HuH-7.5 (cell line): ENCODE measurements at regions not wholly inside any gene's neighbourhood (a gene's known extent, or its start where the extent isn't known, plus 50 kb on each side); places are given as distances from the start of the nearest gene placed in this dataset.
A peak's percentile ranks its signal among the peaks of the same experiment; 100 is the strongest.
"Not testable (repeated sequence)": the region's sequence is repeated elsewhere in the genome, so short reads cannot be mapped to it uniquely, and the experiment has no call there.

ENCODE experiments used
- DNase-seq: peaks from one replicate; pipeline ENCODE4 v3.0.0; 2011; ENCODE audit warnings: low spot score

GRCh38 chr4:34861666-34862065 lies 1382.6 kb downstream of the ARAP2 start:
- no peak for DNase-seq

DNA sequence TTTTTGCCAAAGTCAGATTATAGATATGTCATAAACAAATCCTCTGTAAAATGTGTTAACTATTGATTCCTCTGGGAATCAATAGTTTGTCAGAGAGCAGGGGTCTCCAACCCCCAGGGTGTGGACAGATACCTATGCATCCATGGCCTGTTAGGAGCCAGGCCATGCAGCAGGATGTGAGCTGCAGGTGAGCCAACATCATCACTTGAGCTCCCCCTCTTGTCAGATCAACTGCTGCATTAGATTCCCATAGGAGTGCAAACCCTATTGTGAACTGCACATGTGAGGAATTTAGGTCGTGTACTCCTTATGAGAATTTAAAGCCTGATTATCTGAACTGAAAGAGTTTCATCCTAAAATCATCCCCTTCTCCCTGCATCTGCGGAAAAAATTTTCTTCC lies 1365.4 kb downstream of the ARAP2 start:
- no peak for DNase-seq

DNA sequence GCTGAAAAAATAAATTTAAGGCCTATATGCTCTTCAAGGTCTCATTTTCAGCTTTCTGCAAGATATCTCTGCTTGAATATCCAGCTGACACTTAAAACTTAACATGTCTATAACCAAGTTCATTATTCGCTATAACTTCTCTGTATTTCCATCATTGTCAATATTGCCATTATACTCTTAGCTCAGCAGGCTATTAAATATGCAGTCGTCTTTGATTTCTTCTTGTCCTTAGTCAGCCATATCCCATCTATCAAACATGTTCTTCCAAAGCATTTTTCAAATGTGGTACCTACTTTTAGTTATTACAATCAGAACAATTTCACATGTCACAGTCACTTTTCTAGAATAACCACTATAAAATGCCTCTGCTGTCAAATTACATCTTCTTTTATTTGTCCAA lies 1364.1 kb downstream of the ARAP2 start:
- DNase-seq: no peak

GRCh38 chr4:34891892-34892291 lies 1352.4 kb downstream of the ARAP2 start:
- DNase-seq: no peak

- DNase-seq: no peak
These were observed 1350.9 kb downstream of the ARAP2 start for GRCh38 chr4:34893382-34893781.

GRCh38 chr4:34920032-34920431 lies 1324.3 kb downstream of the ARAP2 start:
- no peak for DNase-seq

DNA sequence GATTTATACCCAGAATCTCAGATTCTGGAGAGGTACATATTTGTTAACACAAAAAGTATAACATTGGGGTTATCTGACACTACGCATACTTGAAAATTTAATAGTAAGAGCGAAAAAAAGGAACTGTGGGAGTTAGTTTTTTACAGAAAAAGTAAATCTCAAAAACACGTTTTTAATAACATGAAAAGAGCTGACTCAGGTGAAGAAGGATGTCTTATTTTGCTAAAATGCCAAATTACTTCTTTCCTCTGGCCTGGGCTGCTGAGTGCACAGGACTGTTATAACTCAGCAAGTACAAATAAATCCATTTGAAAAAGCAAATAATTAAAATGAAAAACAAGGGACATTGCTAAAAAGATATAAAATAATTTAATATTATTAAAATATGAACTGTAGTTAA lies 1322.9 kb downstream of the ARAP2 start:
- no peak for DNase-seq

DNA sequence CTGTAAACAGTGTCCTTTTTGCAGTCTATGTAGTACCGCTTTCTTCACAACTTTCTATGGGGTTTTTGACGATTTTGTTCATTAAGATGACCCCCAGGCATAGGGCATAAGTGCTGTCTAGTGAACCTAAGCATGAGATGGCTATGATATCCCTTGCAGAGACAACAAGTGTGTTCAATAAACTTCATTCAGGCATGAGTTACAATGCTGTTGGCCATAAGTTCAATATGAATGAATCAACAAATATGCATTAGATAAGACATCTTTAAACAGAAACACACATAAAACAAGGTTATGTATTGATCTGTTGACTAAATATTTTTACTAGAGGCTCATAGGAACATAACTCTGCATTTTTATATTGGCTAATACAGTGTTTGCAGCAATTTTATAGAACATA lies 1322.0 kb downstream of the ARAP2 start:
- no peak for DNase-seq

GRCh38 chr4:34932591-34932990 lies 1311.7 kb downstream of the ARAP2 start:
- DNase-seq: no peak

- no peak for DNase-seq
These were observed 1308.6 kb downstream of the ARAP2 start for GRCh38 chr4:34935739-34936138.

DNA sequence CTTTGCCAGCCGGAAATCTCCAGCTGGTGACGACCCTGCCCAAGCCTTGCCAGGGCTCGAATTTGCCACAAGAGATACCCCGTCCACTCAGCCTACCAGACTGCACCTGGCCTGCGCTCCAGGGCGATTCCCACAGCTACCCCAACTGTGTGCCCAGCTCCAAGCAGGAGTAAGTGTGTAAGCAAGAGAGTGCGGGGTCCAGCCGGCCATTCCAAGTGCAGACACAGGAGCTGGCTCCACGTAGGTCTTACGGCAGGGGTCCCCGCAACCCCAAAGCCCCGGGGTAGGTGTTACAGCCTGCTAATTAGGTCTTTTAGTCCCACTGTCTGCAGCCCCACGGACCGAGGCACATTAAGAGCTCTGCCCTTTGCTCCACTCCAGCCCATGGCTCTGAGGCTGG lies 1305.2 kb downstream of the ARAP2 start:
- no peak for DNase-seq

DNA sequence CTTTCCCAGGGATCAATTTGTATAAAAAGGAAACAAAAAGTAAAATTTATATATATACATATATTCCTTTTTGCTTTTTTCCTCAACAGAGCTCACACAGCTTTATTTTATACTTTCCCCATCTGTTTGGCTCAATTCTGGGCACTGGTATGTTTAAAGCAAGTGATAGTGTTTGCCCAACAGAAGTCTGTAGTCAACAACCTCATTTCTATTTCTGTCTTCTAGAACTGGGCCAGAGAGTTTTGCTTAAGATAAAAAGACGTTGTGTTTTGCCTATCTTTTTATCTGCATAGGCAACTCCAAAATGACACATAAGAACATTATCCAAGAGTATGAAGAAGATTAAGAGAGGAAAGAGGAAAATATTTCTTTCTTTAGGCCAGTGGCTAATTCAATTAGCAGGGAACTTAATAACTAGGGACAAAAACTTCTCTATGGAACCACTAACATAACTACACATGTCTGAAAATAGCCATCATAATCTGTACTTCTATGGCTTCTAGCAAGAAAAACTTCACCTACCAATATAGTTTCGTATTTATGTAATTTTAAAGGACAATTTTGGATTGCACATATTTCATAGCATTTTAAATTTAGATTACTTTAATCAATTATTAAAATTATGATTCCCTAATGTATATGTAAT lies 1300.5 kb downstream of the ARAP2 start:
- no peak for DNase-seq

DNA sequence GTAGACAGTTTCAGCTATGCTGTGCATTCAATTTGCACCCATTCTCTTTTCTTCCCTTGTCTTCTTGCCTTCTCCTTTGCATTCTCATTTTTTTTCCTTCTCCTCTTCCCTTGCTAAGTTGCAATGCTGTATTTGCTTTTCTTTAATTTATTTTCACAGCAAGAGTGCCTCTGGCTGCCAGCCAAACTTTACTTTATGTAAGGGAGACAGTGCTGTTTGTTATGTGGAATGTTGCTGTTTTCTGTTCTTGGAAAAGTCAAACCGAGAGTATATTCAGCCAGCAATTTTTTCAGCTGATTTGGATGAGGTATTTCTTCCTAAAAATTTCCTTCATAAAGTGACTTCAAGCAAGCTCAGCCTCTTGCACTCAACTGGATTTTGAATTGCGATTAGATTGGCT lies 1293.4 kb downstream of the ARAP2 start:
- DNase-seq: no peak

DNA sequence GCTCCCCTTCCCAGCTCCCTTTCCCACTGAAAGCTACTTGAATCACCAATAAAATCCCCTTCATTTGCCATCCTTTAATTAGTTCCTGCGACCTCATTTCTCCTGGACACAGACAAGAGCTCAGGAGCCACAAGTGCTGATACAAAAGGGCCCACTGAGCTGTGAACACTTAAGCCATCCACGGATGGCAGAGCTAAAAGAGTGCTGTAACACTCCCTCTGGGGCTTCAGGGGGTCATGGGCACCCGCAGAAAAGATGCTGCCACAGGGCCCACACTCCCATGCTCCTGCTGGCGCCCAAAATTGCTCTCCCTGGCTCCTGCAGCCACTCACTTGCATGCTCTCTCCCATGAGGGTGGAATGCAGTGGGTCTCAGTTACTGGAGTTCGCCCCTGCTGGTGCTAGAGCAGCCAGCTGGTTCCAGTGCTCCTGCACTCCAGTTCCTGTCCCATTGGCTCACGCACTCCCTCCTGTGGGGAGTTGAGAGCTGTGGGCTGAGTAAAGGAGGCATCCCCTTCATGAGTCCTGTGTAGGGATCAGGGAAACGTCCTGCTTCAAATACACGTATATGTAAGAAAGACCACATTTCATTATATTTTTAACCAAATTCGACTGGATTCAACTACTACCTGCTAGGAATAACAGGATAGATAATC lies 1291.0 kb downstream of the ARAP2 start:
- DNase-seq: peak; percentile 14

DNA sequence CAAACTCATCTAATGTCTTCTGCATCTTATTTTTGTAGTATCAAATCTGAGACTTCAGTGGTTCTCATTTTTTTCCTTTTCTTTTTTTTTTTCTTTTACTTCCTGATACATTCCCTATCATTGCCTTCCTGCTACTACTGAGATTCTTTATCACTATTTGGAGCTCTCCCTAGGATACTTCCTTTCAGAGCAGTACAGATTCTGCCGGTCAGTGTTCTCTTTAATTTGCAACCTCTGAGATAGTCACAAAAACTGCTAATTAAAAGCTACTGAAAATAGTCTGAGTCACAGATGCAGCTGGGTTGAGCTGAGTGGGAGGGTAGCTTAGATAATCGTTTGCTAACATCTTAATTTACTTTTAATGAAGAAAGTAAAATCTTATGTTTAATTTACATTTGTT lies 1279.7 kb downstream of the ARAP2 start:
- DNase-seq: no peak

GRCh38 chr4:34972189-34972588 lies 1272.1 kb downstream of the ARAP2 start:
- no peak for DNase-seq

GRCh38 chr4:34973650-34974312 lies 1270.5 kb downstream of the ARAP2 start:
- DNase-seq: no peak

DNA sequence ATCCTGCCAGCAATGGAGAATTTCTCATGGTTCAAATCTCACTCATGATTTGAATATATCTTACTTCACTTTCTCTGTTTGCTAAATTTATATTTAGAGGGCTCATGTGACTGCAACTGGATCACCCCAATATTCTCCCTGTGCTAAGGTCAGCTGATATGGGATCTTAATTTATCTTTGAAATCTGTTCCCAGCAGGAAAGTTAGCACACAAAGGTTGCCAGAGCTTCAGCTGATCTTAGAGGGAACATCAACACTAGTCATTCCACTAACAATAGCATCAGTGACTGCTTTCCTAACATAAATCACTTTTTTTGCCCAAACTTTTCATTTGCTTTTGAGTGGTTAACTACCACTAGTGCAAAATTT lies 1270.0 kb downstream of the ARAP2 start:
- DNase-seq: no peak

GRCh38 chr4:35021222-35021621 lies 1223.1 kb downstream of the ARAP2 start:
- not testable (repeated sequence) for DNase-seq

DNA sequence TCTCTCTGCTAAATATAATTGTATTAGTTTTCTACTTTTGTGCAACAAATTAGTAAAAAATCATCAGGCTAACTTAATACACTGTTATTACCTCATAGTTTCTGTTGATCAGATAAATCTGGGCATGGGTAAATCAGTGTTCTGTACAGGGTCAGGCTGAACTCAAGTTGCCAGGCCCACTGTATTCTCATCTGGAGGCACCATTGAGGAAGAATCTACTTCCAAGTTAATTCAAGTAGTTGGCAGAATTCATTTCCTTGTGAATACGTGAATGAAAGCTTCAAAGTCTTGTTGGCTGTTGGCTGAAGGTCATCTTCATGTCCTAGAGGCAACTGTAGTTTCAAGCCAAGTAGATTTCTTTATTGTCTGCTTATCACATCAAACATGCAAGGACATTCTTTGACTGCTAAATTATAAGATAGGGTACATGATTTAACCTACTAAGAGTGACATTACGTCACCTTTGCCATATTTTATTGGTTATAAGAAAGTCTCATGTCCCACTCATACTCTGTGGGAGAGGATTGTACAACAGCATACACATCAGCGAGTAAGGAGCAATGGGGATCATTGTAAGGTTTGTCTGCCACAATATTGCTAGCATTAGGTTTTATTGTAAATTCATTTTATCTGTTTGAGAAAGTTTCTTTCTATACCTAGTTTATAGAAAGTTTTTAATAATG lies 1219.0 kb downstream of the ARAP2 start:
- no peak for DNase-seq

DNA sequence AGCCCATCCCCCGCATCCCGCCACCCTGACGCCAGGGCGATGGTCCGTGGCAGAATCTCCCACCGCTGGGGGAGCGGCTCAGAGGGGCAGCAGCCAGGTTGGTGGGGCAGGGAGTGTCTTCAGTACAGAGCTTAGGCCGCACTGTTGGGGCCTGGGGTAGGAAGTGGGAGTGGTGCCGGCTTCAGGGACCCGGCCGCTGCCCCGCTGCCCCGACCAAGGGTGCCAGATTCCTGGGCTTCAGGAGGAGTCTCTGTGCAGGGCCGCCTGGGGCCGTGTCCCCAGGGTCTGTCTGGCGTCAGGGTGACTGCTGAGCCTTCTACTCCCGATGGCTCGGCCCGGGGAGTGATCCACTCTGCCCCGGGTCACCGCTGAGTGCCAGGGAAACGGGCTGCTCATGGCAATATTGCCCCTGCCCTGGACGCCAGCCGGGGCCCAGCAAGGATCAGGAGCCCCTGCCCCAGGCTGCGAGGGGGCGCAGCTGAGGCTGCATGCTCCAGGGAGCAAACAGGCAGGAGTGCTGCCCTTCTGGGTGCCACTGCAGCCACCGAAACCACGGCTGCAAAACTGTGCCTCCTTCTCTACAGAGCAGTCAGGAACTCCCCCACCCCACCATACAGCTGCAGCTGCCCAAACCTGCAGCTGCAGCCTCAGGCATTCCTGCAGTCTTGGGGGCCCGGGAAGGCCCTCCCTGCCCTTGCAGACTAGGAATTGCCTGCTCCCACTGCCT lies 1206.1 kb downstream of the ARAP2 start:
- no peak for DNase-seq

DNA sequence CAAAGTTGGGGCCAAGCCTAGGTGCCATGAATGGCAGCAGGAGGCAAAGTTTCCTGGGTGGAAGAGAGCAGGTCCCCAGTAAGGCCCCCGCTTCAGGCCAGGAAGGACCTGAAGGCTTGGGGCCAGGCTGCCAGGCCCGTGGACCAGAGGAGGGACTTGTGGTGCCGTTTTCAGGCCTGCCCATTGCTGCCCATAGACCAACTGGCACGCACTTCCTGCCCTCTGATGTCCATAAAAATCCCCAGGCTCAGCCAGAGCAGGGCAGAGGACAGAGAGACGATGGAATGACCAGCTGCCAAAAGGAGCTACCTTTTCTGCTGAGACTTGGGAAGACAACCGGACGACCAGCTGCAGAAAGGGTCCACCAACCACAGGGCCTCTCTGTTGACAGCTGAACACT lies 1205.5 kb downstream of the ARAP2 start:
- DNase-seq: no peak
